ENCODE measurements at regions not wholly inside any gene's neighbourhood (a gene's known extent, or its start where the extent isn't known, plus 50 kb on each side); places are given as distances from the start of the nearest gene placed in this dataset.

DNA sequence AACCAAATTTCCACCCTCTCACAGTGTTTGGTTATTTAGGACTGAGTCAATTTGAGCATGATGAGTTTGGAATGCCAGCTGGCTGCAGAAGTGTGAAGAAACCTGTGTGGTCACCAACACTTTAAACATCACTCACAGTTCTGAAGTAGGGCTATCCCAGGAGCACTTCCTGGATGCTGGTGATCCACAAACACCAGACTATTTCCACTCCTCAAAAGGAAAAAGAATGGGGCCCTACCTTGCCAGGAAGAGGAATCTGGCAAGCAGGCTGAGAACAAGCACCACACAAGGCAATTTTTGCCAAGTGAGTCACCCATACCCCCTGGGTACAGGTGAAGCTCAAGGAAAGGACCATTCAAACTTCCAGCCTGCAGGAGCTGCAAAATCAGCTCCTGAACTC lies 294.2 kb upstream of the PTGER4 start:
- no peak for FAIRE-seq

DNA sequence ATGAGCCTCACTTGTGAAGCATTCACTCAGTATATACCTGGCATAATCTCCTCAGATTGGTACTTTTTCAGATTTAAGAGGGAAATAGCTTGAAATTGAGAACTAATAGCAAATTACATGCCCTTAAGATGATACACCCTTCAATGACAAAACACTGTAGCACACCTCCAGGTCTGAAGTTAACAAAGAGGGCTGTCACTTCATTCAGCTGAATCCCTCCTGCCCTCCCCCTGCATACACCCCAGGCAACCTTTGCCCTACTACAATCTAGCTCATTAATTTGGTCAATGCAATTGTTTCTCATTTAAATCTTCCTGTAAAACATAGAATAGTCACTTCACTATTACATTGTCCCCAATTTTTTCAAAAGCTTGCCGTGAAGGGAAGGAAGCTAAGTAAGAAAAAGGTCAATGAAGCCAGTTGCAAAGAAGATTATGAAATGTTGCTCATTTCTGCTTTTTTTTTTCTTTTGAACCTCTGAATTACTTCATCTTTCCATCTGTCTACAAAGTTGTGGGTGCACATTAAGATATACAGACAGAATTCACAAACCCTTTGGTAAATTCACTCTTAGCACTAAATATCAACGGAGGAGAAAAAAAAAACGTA lies 294.8 kb upstream of the PTGER4 start:
- FAIRE-seq, result no peak

DNA sequence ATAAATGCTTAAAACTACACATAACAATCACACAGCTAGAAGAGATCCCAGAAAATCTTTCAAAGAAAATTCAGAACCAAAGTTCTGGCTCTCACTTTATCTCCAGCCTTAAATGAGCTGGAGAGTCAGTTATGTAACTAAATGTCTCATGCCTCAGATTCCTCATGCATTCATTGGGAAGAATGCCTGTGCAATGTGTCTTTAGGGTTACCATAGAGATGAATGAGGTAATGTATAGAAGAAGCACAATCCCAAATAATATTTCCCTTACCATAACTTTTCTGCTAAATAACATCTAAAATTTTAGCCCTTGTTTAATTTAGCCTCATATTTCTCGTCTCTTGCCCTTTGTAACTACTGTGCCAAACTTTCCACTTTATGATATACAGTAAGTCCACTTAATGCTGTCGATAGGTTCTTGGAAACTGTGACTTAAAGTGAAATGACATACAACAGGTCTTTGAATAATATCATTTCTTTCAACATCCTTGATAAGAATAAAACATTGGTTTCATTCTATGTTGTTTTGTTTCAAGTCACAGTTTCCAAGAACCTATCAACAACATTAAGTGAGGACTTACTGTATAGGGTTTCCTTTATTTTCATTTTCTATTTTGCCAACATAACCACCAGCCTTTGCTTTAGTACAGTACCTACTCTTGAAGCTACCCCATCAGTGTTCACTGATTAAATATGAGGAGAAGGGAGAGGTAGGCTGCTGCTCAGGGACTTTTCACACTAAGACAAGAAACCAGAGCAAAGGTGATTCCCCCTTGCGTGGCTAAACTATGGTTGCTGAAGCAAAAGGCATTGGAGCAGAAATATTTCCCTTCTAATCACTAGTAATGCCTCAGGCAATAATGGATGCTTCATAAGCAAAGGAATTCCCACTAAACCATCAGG lies 295.7 kb upstream of the PTGER4 start:
- FAIRE-seq, result peak; percentile 14

- FAIRE-seq, result peak; percentile 93
Measured at GRCh38 chr5:40381676-40382363, 297.9 kb upstream of the PTGER4 start.

DNA sequence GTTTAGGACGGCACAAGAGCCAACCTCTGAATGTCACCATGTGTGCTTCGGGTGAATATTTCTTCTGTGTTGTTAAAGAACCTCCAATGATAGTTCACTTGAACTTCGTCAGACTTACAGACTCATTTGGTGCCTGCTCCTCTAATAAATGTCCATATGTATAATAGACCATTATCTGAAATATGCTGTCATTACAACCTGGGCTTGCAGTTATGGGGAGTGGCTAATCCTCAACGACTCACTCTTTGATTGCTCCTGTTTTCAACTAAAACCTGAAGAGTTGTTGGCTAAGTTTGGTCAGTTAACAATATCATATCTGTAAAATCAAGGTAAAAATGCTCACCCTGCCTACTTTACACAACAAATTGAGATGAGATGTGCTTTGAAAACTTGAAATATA lies 298.7 kb upstream of the PTGER4 start:
- no peak for FAIRE-seq

GRCh38 chr5:40378396-40379177 lies 301.1 kb upstream of the PTGER4 start:
- FAIRE-seq, result no peak

DNA sequence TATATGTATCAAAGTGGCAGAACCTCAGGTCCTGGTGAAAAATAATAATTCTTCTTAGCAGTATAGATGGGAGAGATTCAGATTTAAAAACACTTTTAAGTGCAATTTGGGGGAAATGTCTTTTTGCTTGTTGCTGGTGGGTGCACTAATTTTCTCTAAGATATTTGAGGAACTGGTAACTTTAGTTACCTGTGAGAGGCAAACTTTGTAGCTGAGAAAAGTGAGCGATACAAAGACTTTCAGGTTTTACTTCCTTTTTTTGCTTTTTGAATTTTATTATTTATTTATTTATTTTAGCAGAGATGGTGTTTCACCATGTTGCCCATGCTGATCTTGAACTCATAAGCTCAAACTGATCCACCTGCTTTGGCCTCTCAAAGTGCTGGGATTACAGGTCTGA lies 303.1 kb upstream of the PTGER4 start:
- FAIRE-seq, result no peak

DNA sequence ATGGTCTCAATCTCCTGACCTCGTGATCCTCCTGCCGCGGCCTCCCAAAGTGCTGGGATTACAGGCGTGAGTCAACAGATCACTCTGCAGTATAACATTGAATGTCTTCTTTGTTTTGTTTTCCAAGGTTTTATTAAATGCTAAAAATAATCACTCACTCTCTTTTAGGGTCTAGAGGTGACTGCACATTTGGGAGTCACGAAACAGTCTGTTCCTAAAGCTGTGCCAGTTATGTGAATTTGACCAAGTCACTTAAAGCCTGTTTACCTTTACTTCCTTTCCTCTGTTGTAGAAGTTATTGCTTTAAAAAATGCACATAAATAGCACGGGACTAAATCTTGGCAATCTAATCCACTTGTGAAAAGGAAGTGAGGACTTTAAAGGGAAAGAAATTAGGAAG lies 304.9 kb upstream of the PTGER4 start:
- no peak for FAIRE-seq

DNA sequence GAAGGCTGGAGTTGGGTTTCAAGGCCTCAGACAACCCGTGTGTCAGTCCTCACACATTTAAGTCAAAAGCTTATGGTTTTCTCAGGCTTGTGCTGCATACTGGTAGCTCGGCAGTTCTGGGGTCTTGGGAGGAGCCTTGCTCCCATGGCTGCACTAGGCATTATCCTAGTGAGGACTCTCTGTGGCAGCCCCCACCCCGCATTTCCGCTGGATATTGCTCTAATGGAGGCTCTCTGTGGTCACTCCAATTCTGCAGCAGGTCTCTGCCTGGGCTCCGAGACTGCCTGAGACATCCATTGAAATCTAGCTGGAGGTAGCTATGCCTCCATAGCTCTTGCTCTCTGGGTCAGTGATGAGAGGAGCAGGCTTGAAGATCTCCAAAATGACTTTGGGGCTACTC lies 311.5 kb upstream of the PTGER4 start:
- no peak for FAIRE-seq

DNA sequence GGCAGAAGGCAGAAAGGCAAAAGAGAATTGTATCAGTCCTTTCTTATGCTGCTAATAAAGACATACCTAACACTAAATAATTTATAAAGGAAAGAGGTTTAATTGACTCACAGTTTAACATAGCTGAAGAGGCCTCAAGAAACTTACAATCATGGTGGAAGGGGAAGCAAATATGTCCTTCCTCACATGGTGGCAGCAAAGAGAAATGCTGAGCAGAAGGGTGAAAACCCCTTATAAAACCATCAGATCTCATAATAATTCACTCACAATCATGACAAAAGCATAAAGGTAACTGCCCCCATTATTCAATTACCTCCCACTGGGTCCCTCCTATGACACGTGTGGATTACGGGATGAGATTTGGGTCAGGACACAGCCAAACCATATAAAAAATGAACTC lies 312.5 kb upstream of the PTGER4 start:
- no peak for FAIRE-seq

GRCh38 chr5:40365342-40366330 lies 314.1 kb upstream of the PTGER4 start:
- no peak for FAIRE-seq

DNA sequence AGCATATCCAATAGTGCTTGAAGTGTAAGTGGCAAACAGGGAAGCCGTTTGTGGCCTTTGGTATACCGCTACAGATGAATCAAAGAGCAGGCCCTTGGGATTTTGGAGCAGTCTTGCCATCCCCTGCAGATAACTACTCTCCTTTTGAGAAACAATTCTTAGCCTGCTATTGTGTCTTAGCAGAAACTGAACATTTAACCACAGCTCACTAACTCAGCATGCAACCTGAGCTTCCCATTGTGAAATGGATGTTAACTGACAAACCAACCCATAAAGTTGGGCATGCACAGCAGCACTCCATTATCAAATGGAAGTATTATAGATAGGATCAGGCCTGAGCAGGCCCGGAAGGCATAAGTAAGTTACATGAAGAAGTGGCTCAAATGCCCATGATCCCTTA lies 315.3 kb upstream of the PTGER4 start:
- FAIRE-seq, result no peak

GRCh38 chr5:40361378-40361777 lies 318.3 kb upstream of the PTGER4 start:
- no peak for FAIRE-seq

DNA sequence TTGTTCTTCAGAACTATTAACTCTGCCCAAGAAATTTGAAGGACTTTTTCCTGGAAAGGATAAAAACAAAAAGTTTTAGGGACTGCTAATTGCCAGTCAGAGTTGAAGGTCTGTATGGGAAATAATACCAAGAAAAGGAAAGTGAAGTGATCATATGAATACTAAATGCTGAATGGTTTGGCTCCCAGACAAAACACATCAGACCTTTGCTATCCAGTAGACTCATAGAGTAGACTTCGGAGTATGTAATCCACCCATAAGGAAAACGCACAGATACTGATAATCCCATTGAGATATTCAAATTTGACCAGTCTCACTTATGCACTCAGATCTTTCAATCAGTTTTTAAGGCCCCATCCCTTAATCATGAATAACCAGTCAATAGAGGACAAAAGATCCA lies 319.0 kb upstream of the PTGER4 start:
- no peak for FAIRE-seq

DNA sequence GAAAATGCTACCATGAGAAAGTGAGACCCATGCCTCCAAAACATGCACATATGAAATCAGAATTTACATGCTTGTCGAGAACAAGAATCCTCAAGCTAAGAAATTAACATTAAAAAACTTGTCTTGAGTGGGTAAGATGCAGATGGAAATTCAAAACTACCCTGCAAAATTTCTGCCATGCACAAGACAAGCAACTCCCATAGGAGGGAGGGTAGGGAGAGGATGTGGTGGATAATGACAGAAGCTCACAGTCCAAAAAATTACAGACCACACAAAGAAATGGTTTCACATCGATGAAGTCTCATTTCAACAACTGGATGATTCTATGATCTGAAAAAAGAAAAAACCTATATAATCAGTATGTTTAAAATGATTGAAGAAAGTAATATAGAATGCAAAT lies 319.9 kb upstream of the PTGER4 start:
- no peak for FAIRE-seq

- FAIRE-seq, result no peak
Measured at GRCh38 chr5:40359093-40359492, 320.6 kb upstream of the PTGER4 start.

DNA sequence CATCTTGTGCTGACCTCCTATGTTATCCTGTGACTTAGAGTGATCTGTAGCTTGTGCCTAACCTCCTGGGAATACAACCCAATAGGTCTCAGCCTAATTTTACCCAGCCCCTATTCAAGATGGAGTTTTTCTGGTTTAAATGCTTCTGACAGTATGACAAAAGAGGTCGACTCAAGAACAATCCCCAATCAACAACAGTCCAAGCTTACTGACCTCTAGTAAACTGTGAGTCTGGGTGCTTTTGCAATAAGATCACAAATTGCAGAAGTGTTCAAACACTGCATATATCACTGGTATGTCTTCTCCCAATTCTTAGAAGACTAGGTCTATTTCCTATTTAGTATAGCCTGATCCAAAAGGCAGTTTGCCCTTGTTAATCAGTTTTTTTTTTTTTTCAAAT lies 323.5 kb upstream of the PTGER4 start:
- no peak for FAIRE-seq

DNA sequence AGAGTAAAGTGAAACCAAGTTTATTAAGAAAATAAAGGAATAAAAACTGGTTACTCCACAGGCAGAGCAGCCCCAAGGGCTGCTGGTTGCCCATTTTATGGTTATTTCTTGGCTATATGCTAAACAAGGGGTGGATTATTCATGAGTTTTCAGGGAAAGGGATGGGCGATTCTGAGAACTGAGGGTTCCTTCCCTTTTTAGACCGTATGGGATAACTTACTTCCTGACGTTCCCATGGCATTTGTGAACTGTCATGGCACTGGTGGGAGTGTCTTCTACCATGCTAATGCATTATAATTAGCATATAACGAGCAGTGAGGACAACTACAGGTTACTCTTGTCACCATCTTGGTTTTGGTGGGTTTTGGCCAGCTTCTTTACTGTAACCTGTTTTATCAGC lies 323.9 kb upstream of the PTGER4 start:
- no peak for FAIRE-seq

GRCh38 chr5:40355181-40355580 lies 324.5 kb upstream of the PTGER4 start:
- no peak for FAIRE-seq

DNA sequence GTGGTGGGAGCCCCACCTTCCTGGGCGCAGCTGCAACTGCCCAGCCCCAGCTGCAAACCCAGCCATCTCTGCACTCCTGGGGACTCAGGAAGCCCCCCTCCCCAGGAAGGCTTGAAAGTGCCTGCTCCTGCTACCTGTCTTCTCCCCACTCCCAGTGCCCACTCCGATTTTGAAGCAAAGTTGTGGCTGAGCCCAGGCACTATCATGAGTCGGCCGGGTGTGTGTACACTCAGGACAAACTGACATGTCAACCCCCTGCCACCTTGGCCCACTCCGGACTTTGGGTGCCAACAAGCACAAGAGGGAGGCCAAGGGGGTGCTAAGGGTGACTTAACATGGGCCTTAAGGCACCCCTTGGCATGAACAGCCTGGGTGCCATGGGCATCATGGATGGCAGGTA lies 325.5 kb upstream of the PTGER4 start:
- no peak for FAIRE-seq

DNA sequence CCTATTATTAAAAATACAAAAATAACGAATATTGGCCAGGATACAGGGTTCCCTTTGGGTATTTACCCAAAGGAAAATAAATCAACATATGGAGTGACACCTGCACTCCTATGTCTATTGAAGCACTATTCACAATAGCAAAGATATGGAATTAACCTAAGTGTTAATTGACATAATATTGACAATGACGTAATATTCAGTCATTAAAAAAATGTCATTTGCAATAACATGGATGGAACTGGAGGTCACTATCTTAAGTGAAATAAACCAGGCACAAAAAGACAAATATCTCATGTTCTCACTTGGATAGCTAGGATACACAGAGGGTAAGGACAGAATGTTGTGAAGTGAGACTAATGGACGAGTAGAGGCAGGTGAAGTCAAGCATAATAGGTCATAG lies 326.3 kb upstream of the PTGER4 start:
- FAIRE-seq, result no peak
